GM21619 (cell line): ENCODE measurements at regions not wholly inside any gene's neighbourhood (a gene's known extent, or its start where the extent isn't known, plus 50 kb on each side); places are given as distances from the start of the nearest gene placed in this dataset.
"Not testable (repeated sequence)": the region's sequence is repeated elsewhere in the genome, so short reads cannot be mapped to it uniquely, and the experiment has no call there.

ENCODE experiments used
- ATAC-seq: cut with Tn5 transposase; IDR thresholded peaks from one replicate; pipeline ENCODE4 v1.9.1; 2021; ENCODE audit not compliant: unreplicated experiment

DNA sequence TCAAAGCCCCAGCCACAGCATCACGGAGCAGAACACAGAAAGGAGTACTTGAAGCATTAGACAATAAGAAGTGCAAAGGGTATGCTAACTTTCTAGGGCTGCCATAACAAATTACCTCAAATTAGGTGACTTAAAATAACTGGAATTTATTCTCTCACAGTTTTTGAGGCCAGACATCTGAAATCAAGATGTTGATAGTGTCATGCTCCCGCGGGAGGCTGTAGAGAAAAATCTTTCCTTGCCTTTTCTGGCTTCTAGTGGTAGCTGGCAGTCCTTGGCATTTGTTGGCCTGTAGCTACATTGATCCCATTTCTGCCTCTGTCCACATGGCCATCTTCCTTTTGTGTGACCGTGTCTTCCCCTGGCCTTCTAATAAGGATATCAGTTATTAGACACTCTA is 51.9 kb upstream of the SPDL1 start:
- ATAC-seq, result no peak

DNA sequence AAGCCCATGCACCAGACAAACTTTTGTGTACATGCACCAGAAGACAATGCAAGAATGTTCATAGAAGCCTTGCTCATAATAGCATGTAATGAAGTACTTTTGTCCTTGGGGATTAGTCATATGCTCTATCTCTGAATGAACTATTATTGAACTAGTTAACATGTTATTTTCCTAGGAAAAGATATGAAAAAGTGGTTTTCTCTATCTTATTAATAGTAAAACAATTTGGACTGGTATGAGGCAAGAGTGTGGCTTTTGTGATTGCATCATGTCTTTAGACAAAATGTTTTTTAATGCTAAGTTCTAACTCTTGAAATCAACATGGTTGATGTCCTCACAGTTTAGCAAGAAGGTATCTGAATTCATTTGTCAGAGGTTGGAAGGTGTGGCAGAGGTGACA is 55.7 kb upstream of the SPDL1 start:
- no peak for ATAC-seq

DNA sequence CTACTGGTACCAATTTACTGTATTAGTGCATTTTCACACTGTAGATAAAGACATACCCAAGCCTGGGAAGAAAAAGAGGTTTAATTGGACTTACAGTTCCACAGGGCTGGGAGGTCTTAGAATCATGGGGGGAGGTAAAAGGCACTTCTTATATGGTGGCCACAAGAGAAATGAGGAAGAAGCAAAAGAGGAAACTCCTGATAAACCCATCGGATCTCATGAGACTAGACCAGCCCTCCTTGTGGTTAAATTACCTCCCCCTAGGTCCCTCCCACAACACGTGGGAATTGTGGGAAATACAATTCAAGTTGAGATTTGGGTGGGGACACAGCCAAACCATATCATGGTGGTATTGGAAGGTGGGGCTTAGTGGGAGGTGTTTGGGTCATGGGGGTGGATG is 56.5 kb upstream of the SPDL1 start:
- ATAC-seq, result no peak

DNA sequence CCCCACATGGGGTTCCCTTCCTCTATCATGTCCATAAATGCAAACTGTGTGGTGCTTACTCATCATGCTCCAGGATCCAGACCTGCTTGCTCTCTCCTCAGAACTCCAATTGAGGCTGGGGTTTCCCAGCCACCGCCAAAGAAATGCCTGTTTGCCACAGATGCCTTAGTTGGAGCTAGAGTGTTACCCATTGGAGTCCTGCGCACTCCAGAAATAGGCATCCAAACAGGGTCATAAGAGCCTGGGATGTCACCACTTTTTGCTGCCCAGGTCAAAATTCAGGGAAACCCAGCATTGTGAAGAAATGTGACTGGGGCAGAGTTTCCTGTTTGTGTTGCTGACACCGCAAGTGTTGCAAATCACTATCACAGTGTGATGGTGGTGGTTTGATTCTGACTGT is 60.7 kb upstream of the SPDL1 start:
- no peak for ATAC-seq

DNA sequence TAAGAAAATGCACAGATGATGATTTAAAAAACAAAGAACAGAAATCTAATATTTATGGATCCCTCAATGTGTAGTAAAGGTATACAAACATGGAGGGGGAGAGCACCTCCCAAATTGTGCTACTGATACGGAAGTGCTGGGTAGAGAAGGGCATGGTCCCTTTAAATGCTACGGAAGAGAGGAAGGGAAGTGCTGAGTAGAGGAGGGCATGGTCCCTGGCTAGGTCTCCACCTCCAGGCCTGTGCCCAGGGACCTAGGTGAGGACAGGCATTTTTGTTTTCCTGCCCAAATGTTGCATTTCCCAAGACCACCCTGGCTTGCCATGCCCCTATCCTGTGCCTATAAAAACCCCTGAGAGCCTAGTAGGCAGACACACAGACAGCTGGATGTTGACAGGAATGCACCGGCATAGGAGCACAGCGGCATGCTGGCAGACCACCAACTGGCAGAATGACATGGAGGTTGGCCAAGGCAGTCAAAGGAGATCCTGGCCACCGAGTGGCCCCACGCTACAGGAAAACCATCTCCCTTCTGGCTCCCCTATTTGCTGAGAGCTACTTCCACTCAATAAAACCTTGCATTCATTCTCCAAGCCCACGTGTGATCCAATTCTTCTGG is 62.1 kb upstream of the SPDL1 start:
- ATAC-seq, result no peak

DNA sequence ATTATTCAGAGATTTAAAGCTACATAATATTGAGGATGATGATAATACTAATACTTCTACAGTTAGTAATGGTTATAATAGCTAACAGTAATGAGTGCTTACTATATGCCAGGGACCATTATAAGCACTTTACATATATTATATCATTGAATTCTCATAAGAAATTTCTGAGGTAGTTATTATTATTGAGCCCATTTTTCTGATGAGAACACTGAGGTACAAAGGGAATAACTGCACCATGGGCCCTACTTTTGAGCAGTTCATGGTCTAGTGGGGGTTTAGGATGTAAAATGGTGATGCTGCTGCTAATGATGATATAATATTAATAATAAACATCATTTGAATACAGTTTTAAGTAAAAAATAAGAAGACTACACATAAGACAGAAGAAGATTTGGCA is 64.2 kb upstream of the SPDL1 start:
- no peak for ATAC-seq

DNA sequence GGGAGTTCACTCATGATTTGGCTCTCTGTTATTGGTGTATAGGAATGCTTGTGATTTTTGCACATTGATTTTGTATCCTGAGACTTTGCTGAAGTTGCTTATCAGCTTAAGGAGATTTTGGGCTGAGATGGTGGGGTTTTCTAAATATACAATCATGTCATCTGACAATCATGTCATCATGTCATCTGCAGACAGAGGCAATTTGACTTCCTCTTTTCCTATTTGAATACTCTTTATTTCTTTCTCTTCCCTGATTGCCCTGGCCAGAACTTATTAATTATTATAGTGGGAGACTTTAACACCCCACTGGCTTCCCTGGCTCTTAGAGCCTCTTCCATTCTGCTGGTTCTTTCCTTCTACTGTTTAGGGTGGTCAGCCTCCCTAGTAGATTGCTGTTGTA is 64.8 kb upstream of the SPDL1 start:
- ATAC-seq, result not testable (repeated sequence)

DNA sequence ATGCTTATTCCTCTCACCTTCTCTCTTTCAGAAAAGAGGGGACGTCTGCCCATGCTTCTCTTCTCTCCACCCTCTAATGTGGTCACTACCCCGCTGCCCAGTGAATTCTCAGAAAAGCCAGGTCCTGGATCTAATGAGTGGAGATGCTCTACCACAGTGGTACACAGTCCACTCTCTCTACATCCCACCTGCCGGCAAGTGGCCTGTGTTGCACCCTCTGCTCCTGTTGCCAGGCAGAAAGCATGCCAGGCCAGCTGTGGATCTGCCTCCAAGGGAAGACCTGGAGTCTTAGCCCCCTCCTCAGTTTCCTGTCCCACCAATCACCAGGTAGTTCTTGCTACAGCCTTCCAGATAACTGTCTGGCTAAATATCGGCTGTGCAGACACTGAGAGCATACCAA is 71.2 kb upstream of the SPDL1 start:
- no peak for ATAC-seq

DNA sequence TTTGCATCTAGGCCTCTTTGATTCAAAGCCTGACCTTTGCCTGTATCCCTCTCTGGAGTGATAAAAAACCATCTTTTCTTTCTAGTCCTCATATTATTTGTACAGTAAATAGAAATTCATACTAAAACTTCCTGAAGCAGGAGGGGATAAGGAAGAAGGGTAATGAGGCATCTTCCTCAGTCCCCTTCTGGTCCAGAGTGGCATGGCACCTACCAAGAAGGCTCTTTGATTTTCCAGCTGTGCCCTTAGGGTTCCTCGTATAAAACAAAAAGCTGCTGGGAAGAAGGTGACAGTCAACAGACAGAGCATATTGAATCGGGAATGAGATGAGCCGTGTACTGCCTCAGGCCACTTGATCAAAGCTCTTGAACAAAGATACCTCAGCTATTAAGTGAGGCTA is 71.9 kb upstream of the SPDL1 start:
- ATAC-seq, result no peak

DNA sequence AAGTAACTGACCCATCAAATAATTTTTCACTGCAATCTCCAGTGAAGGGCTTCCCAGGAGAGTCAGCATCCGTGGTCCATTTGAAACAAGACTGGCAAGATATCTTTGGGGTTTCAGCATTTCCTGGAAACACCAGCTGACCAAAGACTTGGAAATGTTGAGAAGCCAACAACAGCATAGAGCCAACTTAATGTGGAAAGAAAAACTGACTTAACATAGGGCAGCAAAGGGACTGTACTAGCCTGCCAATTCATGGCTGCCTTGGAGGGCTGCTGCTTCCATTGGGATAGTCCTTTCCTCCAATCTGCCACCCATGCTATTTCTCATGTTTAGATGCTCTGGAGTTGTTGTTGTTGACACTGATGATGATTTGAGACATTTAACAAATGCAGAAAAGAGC is 76.5 kb upstream of the SPDL1 start:
- no peak for ATAC-seq

DNA sequence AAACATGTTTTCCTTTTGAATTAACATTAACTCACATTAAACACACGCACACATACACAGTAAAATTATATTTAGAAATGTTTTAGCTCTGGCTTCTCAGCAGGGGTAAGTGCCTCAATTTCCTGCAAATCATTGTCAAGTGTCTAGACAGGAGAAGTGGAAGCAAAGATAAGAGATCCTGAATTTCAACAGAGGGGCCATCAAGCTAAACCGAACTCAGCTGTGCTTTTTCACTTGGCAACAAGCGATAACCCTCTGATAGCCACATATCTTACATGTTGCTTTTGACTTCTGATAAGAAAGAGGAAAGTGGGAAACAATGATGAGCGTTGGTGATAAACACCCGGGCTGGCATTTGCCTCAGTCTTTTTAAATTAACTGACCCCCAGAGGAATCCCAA is 79.7 kb upstream of the SPDL1 start:
- ATAC-seq, result no peak

DNA sequence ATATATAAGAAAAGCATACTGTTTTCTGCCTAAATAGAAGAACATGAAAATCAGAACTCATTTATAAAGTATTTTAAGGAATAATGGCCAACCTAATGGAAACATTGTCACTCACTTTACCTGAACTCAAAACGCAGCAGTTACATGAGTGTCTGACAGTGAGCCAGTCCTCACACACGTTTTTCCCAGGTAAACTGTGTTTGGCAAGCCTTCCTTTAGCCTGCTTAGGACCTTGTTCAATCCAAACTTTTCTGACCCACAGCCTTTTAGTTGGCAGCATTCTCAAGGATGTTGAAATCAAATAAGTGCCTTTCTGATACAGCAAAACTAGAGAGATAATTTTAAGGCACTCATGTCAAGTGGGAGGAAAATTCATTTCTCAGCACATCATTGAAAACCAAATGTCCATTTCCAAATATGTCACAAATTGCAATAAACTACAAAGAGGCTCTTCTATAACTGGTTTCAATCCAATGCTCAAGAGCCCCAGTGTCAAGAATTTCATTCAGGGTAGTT is 83.5 kb upstream of the SPDL1 start:
- ATAC-seq, result no peak

DNA sequence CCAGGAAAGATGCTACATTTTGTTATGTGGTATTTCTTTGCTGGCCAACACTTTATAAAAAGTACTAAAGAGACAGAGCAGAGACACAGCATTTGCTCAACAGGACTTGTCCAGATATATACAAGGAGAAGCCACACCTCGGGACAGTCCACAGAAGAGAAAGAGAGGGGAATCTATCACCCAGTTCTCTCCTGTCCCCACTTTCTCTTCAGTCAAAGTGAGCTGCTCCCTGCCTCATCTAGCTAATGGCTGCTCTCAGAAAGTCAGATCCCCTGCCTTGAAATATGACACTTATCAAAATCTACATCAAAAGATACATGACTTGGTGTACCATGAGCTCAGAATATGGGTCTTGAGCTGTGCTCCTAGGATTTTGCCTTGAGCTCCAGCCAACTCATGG is 86.7 kb upstream of the SPDL1 start:
- ATAC-seq, result no peak

DNA sequence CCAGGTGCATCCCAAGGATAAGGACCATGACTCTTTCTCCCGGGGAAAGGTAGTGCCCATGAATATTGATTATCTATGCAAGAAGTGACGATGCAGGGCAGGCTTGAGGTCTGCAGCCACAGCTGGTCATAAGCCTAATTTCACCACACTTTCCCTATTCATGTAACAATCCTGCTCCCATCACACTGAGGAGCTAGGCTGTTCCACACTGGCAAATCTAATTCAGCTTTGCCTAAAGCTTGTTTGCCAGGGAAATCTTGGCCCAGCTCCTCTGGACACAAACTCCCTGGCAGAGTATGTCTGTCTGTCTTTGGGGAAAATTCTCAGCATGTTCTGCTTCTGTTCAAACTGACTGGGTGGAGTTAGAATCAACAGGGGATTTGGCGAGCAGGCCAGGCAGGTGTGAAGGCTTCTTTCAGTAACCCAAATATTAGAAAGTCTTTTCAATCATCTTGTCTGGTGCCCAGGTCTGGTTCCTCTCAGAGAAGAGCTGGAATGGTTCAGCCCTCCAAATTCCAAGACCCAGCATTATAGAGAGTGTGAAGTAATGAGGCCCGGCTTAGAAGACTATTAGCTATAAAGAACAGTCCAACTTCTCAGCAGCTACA is 88.5 kb upstream of the SPDL1 start:
- ATAC-seq, result no peak

DNA sequence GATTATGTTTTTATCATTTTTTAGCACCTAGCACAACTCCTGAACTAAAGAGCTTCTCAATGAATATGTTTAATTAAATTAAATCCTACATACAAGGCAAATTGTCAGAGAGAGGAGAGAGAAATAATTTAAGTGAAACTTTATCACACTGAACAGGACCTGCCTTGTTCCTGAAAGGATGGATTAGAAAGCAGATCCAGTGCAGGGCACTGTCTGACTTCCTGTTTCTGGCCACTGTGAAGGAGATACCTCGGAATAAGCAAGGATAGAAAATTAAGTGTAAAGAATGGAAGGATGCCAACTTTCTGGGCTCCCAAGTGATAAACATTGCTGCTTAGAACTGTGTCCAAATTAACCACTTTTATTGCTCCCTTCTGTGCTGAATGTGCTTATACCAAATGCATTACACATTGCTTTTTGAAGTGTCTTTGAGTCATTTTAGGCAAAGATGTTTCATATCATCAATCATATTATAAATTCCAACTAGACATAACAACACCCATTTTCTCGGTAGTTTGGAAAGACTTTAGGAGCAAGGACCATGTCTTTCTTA is 89.1 kb upstream of the SPDL1 start:
- no peak for ATAC-seq

DNA sequence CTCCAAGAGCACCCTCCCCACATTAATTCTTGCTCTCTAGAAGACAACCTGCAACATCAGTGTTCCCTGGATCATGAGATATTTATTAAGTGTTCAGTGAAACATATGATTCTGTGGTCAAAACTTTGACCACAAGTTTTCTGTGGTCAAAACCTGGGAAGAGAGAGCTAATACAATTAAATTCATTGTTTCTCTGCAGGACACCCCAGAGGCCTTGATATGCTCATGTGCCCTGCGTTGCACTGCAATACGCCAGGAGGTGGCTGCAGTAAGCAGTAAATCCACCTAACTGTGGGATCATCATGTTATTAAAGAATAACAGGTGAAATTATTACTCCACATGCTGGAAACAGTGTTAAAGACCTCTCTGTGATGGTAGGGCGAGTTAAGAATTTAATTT is 109.3 kb upstream of the SPDL1 start:
- ATAC-seq, result no peak

DNA sequence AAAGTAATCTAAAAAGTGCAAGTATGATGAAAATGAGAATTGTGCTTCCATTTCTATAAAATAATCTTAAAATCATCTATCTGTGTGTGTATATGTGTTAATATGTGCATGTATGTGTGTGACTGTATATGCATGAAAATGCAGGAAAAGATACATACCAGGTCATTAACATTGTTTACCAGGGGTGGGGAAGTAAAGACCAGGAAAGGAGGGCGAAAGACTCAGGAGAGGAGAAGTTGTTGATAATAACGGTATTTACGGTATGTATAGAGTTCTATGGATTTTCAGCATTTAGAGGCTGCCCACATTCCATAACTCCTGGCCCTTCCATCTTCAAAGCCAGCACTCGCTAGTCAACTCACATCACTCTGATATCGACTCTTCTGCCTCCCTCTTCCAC is 111.0 kb upstream of the SPDL1 start:
- ATAC-seq, result no peak

DNA sequence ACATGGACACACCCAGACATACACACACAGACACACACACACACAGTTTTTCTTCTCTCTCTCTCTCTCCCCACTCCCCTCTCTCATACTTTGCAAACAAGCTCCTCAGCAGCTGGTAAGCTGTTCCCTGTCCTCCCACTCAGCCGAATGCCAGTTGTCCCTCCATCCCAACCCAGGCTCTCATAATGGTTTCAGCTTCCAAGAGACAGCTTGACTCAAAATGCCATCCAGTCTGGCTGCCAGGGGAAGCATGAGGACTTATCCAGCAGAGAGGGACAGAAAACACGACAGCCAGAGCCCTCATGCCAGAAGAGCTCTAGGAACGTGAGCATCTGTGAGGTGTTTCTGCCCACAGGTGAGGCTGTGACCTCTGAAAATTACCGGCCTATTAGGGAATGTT is 112.6 kb upstream of the SPDL1 start:
- no peak for ATAC-seq

DNA sequence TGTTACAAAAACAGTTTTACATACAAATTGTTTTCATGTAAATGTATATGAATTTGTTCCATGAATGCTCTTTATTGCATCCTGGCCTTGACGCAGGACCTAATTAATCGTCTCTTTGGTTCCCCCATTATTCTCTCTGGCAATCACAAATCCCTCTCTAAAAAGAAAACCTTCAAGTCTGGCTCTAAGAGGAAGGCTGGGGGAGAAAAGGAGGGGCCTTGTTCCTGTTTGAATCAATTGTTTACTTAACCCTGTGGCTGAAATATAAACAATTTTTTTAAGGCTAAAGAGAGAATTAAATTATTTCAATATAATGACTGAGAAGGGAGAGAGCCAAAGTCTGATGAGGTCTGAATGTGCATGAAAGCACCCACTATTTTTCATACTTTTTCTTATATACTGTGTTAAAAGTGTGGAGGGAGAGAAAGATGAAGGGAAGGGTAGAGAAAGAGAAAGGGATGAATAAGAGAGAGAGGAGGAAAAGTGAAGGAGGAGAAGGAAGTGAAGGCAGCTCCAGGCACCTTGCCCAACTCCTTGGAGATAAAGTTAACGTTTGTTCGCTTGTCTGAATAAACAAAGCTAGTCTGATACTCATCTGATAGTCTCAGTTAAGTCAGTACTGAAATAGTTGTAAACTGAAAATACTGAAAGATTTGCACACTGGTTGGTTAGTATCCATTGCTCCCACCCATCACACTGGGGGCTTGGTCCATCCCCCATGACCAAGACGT is 116.4 kb upstream of the SPDL1 start:
- no peak for ATAC-seq

DNA sequence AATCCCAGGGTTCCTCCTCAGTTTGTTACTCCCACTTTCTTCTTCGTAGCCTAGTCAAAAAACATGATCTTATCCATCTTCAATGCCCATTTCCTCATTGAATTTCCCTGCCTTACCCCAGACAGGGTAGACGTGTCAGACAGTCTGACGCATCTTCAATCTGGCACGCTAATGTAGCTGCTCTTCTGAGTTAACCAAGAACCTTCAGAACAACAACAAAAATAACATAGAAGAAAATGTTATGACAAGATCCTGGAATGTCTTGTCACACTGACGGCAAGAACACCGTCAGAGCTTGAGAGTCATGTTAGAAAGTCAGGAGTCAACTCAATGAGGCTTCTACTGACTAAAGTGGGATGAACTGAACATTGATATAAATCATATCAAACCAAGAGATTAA is 122.7 kb upstream of the SPDL1 start:
- no peak for ATAC-seq

DNA sequence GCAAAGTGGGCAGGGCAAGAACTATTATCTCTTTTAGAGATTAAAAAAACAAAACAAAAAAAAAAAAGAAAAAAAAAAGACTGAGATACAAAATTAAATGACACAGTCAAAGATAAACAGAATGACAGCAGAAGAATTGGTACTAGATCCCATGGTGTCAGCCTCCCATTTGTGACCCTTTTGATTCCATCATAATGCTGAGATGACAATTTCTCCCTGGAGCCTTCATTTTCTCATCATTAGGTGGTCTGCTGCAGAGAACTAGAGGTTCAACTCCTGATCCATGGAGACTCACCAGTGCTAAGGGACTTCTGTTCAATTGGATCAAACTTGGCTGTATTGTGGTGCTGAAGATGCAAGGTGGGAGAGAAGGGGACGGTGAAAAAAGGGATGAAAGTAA is 123.5 kb upstream of the SPDL1 start:
- no peak for ATAC-seq

DNA sequence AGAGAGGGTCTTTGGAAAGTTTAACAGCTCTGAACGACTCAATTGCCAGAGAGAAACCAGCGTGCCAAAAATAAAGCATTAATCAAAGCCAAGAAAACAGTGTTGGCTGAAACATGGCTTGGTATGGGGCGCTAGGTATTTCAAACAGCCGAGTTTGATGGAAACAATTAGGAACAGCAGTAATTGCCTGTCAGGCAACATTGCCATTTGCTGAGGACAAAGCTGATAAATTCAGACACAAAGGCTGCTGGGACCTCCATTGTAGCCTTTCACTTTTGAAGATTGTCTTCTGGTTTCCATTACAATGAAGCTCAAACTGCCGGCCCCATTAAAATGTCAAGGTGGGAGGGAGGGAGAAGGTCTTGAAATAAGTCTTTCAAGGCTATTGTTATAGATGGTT is 125.4 kb upstream of the SPDL1 start:
- no peak for ATAC-seq
